ENCODE measurements at regions not wholly inside any gene's neighbourhood (a gene's known extent, or its start where the extent isn't known, plus 50 kb on each side); places are given as distances from the start of the nearest gene placed in this dataset.

GRCh38 chr17:5788266-5788900 is 204.1 kb upstream of the NLRP1 start:
- Histone ChIP-seq H3K9me3 (peaks cover 0 to 29% (median 0%) of the 10 kb centered on the region in 4 donors), H3K27me3 (no peaks in the 10 kb centered on the region), H3K36me3 (no peaks in the 10 kb centered on the region), H3K4me3 (no peak overlapping the region), H3K27ac (no peak overlapping the region), H3K4me1 (no peaks in the 10 kb centered on the region)
- no peak for DNase-seq (ENCODE audit: low spot score in 2 of 2)
- no peak for TF ChIP-seq CTCF (IDR thresholded peaks at IDR 0.05)
- TF ChIP-seq POLR2A (IDR thresholded peaks at IDR 0.05), result no peak
- TF ChIP-seq EP300 (IDR thresholded peaks at IDR 0.05), result no peak
- 81 to 87% methylated on average over 6 of the region's 6 CpGs for WGBS, 2 donors

- 56 to 58% methylated on average over 15 of the region's 15 CpGs for WGBS, 2 donors
- no peaks in the 10 kb centered on the region for H3K4me1 ChIP-seq
- H3K4me3 ChIP-seq, result no peak overlapping the region
- DNase-seq (ENCODE audit: low spot score in 2 of 2), result no peak
- no peak for TF ChIP-seq CTCF (IDR thresholded peaks at IDR 0.05)
- no peak for TF ChIP-seq POLR2A (IDR thresholded peaks at IDR 0.05)
- TF ChIP-seq EP300 (IDR thresholded peaks at IDR 0.05), result no peak
- no peak overlapping the region for H3K27ac ChIP-seq
- peaks cover 0 to 25% (median 0%) of the 10 kb centered on the region in 4 donors for H3K9me3 ChIP-seq
- H3K36me3 ChIP-seq, result no peaks in the 10 kb centered on the region
- H3K27me3 ChIP-seq, result no peaks in the 10 kb centered on the region
Observed at GRCh38 chr17:5789528-5789927, 205.2 kb upstream of the NLRP1 start.

GRCh38 chr17:5793157-5793556 is 208.8 kb upstream of the NLRP1 start:
- Histone ChIP-seq H3K36me3 (no peaks in the 10 kb centered on the region), H3K4me3 (no peak overlapping the region), H3K27me3 (no peaks in the 10 kb centered on the region), H3K4me1 (no peaks in the 10 kb centered on the region), H3K27ac (no peak overlapping the region), H3K9me3 (peaks cover 0 to 22% (median 0%) of the 10 kb centered on the region in 4 donors)
- 68 to 74% methylated on average over 4 of the region's 4 CpGs for WGBS, 2 donors
- no peak for DNase-seq (ENCODE audit: low spot score in 2 of 2)
- TF ChIP-seq POLR2A (IDR thresholded peaks at IDR 0.05), result no peak
- no peak for TF ChIP-seq CTCF (IDR thresholded peaks at IDR 0.05)
- no peak for TF ChIP-seq EP300 (IDR thresholded peaks at IDR 0.05)

- DNase-seq (ENCODE audit: low spot score in 2 of 2), result no peak
- Histone ChIP-seq H3K36me3 (no peaks in the 10 kb centered on the region), H3K4me1 (no peaks in the 10 kb centered on the region), H3K4me3 (no peak overlapping the region), H3K27ac (no peak overlapping the region), H3K27me3 (no peaks in the 10 kb centered on the region), H3K9me3 (peaks cover 0 to 22% (median 0%) of the 10 kb centered on the region in 4 donors)
- TF ChIP-seq CTCF (IDR thresholded peaks at IDR 0.05), result no peak
- TF ChIP-seq POLR2A (IDR thresholded peaks at IDR 0.05), result no peak
- 26 to 27% methylated on average over 2 of the region's 2 CpGs for WGBS, 2 donors
Observed at GRCh38 chr17:5793899-5794298, 209.6 kb upstream of the NLRP1 start.

GRCh38 chr17:5794385-5794784 is 210.1 kb upstream of the NLRP1 start:
- Histone ChIP-seq H3K36me3 (no peaks in the 10 kb centered on the region), H3K4me3 (no peak overlapping the region), H3K27ac (no peak overlapping the region), H3K9me3 (peaks cover 0 to 19% (median 0%) of the 10 kb centered on the region in 4 donors), H3K27me3 (no peaks in the 10 kb centered on the region), H3K4me1 (no peaks in the 10 kb centered on the region)
- 93 to 94% methylated on average over 7 of the region's 7 CpGs for WGBS, 2 donors
- DNase-seq (ENCODE audit: low spot score in 2 of 2), result no peak
- TF ChIP-seq EP300 (IDR thresholded peaks at IDR 0.05) (no peak), CTCF (IDR thresholded peaks at IDR 0.05) (no peak), POLR2A (IDR thresholded peaks at IDR 0.05) (no peak)

All from tibial nerve (tissue), 4 donors.